Ovary (tissue), 1 donor: ENCODE measurements at regions not wholly inside any gene's neighbourhood (a gene's known extent, or its start where the extent isn't known, plus 50 kb on each side); places are given as distances from the start of the nearest gene placed in this dataset.

ENCODE experiments used
- EP300 ChIP-seq: sonication (generic); formaldehyde crosslinking; IDR thresholded peaks from one replicate; pipeline ENCODE4 v1.6.1; 2017; ENCODE audit warnings: antibody characterized with exemption
- POLR2A ChIP-seq: fragments of 450-650 bp; IDR thresholded peaks from one replicate; pipeline ENCODE4 v1.6.1; 2017; ENCODE audit warnings: antibody characterized with exemption, mild to moderate bottlenecking, moderate library complexity

- no peak for TF ChIP-seq EP300
- no peak for TF ChIP-seq POLR2A
Observed at GRCh38 chr1:223035724-223036478, 107.1 kb downstream of the TLR5 start.
